IMR-90 (cell line): ENCODE measurements at regions not wholly inside any gene's neighbourhood (a gene's known extent, or its start where the extent isn't known, plus 50 kb on each side); places are given as distances from the start of the nearest gene placed in this dataset.

ENCODE experiments used
- ATAC-seq: fragments of 200-7000 bp; cut with Tn5 transposase; 2 replicates; pipeline ENCODE4 v1.9.1; 2020; ENCODE audit warnings: low read depth, mild to moderate bottlenecking, moderate library complexity
- BruUV-seq: library from RNA; stranded (reverse); fragments of 400-500 nt; replicated peaks from 2 replicates; lab custom pipeline; 2021; lab: Mats Ljungman, UMichigan
- CTCF ChIA-PET: fragments of 300-600 bp; formaldehyde crosslinking; extraction: SDS; loops from one replicate; lab custom pipeline; 2021; ENCODE audit warnings: antibody characterized with exemption; lab: Yijun Ruan, JAX
- POLR2A ChIA-PET: fragments of 300-600 bp; sonication (Branson Sonifier 250); formaldehyde crosslinking; loops from one replicate; lab custom pipeline; 2022; ENCODE audit warnings: antibody characterized with exemption; ENCODE audit not compliant: unreplicated experiment; lab: Charles Lee
- DNase-seq: peaks from one replicate; pipeline ENCODE4 v3.0.0; 2013
- H2AFZ ChIP-seq: replicated peaks from 2 replicates; pipeline ENCODE3; 2013; ENCODE audit warnings: low read length, mild to moderate bottlenecking; ENCODE audit not compliant: poor library complexity
- H2AK5ac ChIP-seq: 2 replicates; pipeline ENCODE4 v1.6.1; 2013; ENCODE audit warnings: low read depth, low read length, inconsistent platforms
- H2AK9ac ChIP-seq: replicated peaks from 2 replicates; pipeline ENCODE3; 2013; ENCODE audit warnings: mild to moderate bottlenecking, low read depth, low read length, moderate library complexity; ENCODE audit not compliant: poor library complexity
- H2BK120ac ChIP-seq: 2 replicates; pipeline ENCODE4 v1.6.1; 2013; ENCODE audit warnings: low read depth, low read length, inconsistent platforms
- H2BK15ac ChIP-seq: 3 replicates; pipeline ENCODE4 v1.6.1; 2013; ENCODE audit warnings: low read depth, low read length, inconsistent platforms
- H2BK20ac ChIP-seq: 2 replicates; pipeline ENCODE4 v1.6.1; 2013; ENCODE audit warnings: low read depth, mild to moderate bottlenecking, inconsistent platforms, low read length, moderate library complexity
- H2BK5ac ChIP-seq: 2 replicates; pipeline ENCODE4 v1.6.1; 2013; ENCODE audit warnings: mild to moderate bottlenecking, low read depth, low read length, inconsistent platforms; ENCODE audit not compliant: poor library complexity, severe bottlenecking
- H3K14ac ChIP-seq: replicated peaks from 2 replicates; pipeline ENCODE4 v1.6.1; 2013; ENCODE audit warnings: low read depth, low read length, inconsistent platforms
- H3K18ac ChIP-seq: 2 replicates; pipeline ENCODE4 v1.6.1; 2013; ENCODE audit warnings: low read depth, low read length, control low read depth
- H3K23ac ChIP-seq: 2 replicates; pipeline ENCODE4 v1.6.1; 2013; ENCODE audit warnings: low read depth, low read length, inconsistent platforms
- H3K27ac ChIP-seq: 2 replicates; pipeline ENCODE4 v1.5.1; 2013; ENCODE audit warnings: mild to moderate bottlenecking, control low read depth, low read length; ENCODE audit not compliant: insufficient read depth
- H3K27me3 ChIP-seq: 2 replicates; pipeline ENCODE4 v1.6.1; 2013; ENCODE audit warnings: low read length; ENCODE audit not compliant: control insufficient read depth, insufficient read depth
- H3K36me3 ChIP-seq: 2 replicates; pipeline ENCODE4 v1.6.1; 2013; ENCODE audit warnings: low read length, mixed read lengths; ENCODE audit not compliant: control insufficient read depth, insufficient read depth
- H3K4ac ChIP-seq: 2 replicates; pipeline ENCODE4 v1.6.1; 2013; ENCODE audit warnings: low read depth, low read length, inconsistent platforms
- H3K4me1 ChIP-seq: 2 replicates; pipeline ENCODE4 v1.6.1; 2013; ENCODE audit warnings: low read length, mixed read lengths; ENCODE audit not compliant: control insufficient read depth, insufficient read depth
- H3K4me2 ChIP-seq: 2 replicates; pipeline ENCODE4 v1.6.1; 2013; ENCODE audit warnings: low read depth, mild to moderate bottlenecking, control low read depth, low read length, moderate library complexity
- H3K4me3 ChIP-seq: 2 replicates; pipeline ENCODE4 v1.5.1; 2013; ENCODE audit warnings: low read depth, mild to moderate bottlenecking, control low read depth, low read length, moderate library complexity; ENCODE audit not compliant: insufficient read depth
- H3K56ac ChIP-seq: 2 replicates; pipeline ENCODE4 v1.6.1; 2013; ENCODE audit warnings: low read length, inconsistent platforms; ENCODE audit not compliant: insufficient read depth; ENCODE audit errors: extremely low read depth
- H3K79me1 ChIP-seq, 2 experiments: 2 replicates each; pipeline ENCODE4 v1.6.1; 2013; ENCODE audit warnings: low read length in 2 of 2, inconsistent platforms in 1 of 2, low read depth in 1 of 2
- H3K9ac ChIP-seq: 2 replicates; pipeline ENCODE4 v1.6.1; 2013; ENCODE audit warnings: low read depth, low read length, control low read depth
- H3K9me1 ChIP-seq: 2 replicates; pipeline ENCODE4 v1.6.1; 2013; ENCODE audit warnings: low read length, inconsistent platforms; ENCODE audit not compliant: insufficient read depth
- H3K9me3 ChIP-seq: 2 replicates; pipeline ENCODE4 v1.6.1; 2013; ENCODE audit warnings: low read length; ENCODE audit not compliant: control insufficient read depth, insufficient read depth
- H4K20me1 ChIP-seq: 2 replicates; pipeline ENCODE4 v1.6.1; 2013; ENCODE audit warnings: low read length, inconsistent platforms; ENCODE audit not compliant: insufficient read depth
- H4K5ac ChIP-seq: 2 replicates; pipeline ENCODE4 v1.6.1; 2013; ENCODE audit warnings: mild to moderate bottlenecking, low read depth, low read length, control low read depth
- H4K8ac ChIP-seq, 2 experiments: 2 replicates each; pipeline ENCODE4 v1.6.1; 2013; ENCODE audit warnings: low read depth in 2 of 2, low read length in 2 of 2, control low read depth in 1 of 2, inconsistent platforms in 1 of 2
- H4K91ac ChIP-seq: 2 replicates; pipeline ENCODE4 v1.6.1; 2013; ENCODE audit warnings: low read depth, low read length, inconsistent platforms; ENCODE audit not compliant: insufficient read depth
- BHLHE40 ChIP-seq: fragments of 150-350 bp; IDR thresholded peaks from 2 replicates; pipeline ENCODE4 v1.6.1; 2016; ENCODE audit warnings: mild to moderate bottlenecking, low read depth, low read length
- CEBPB ChIP-seq: IDR thresholded peaks from 2 replicates; pipeline ENCODE4 v1.6.1; 2012; ENCODE audit warnings: low read depth, low read length, improper control_type of control experiment
- CTCF ChIP-seq: conservative IDR thresholded peaks from 2 replicates; pipeline ENCODE4 v1.5.1; 2012; ENCODE audit warnings: mild to moderate bottlenecking, low read depth, low read length, improper control_type of control experiment
- FOS ChIP-seq: fragments of 150-350 bp; IDR thresholded peaks from 2 replicates; pipeline ENCODE4 v1.6.1; 2016; ENCODE audit warnings: low read depth, low read length
- MAFK ChIP-seq: IDR thresholded peaks from 2 replicates; pipeline ENCODE4 v1.6.1; 2012; ENCODE audit warnings: low read depth, low read length, improper control_type of control experiment
- MAZ ChIP-seq: IDR thresholded peaks from 2 replicates; pipeline ENCODE4 v1.6.1; 2012; ENCODE audit warnings: low read depth, mild to moderate bottlenecking, low read length, improper control_type of control experiment, moderate library complexity, borderline replicate concordance
- MXI1 ChIP-seq: IDR thresholded peaks from 2 replicates; pipeline ENCODE4 v1.6.1; 2012; ENCODE audit warnings: low read depth, mild to moderate bottlenecking, low read length, moderate library complexity, borderline replicate concordance
- NFE2L2 ChIP-seq: fragments of 150-350 bp; IDR thresholded peaks from 2 replicates; pipeline ENCODE4 v1.6.1; 2016; ENCODE audit warnings: low read depth, mild to moderate bottlenecking, low read length
- POLR2A ChIP-seq: IDR thresholded peaks from 2 replicates; pipeline ENCODE4 v1.6.1; 2012; ENCODE audit warnings: mild to moderate bottlenecking, low read depth, low read length
- RAD21 ChIP-seq: IDR thresholded peaks from 2 replicates; pipeline ENCODE4 v1.6.1; 2012; ENCODE audit warnings: low read length, improper control_type of control experiment
- RCOR1 ChIP-seq: IDR thresholded peaks from 2 replicates; pipeline ENCODE4 v1.6.1; 2012; ENCODE audit warnings: mild to moderate bottlenecking, low read length, improper control_type of control experiment; ENCODE audit not compliant: insufficient replicate concordance
- RFX5 ChIP-seq: IDR thresholded peaks from 2 replicates; pipeline ENCODE4 v1.8.0; 2012; ENCODE audit warnings: low read depth, mild to moderate bottlenecking, low read length, moderate library complexity
- SMC3 ChIP-seq: fragments of 150-350 bp; IDR thresholded peaks from 2 replicates; pipeline ENCODE4 v1.6.1; 2016; ENCODE audit warnings: low read depth, mild to moderate bottlenecking, antibody characterized with exemption, low read length, moderate library complexity
- WGBS, 2 experiments: methylation state at CpG; one replicate each; pipeline versions ENCODE4 v1.1.5 to v1.1.7; 2013; ENCODE audit warnings: missing lambda C conversion rate in 2 of 2; ENCODE audit not compliant: insufficient read length in 1 of 2; ENCODE audit errors: extremely low coverage in 2 of 2; 5-methylcytosine and 5-hydroxymethylcytosine counted together
- dilution Hi-C: fragments of 300-500 bp; cut with HindIII; formaldehyde crosslinking; loops from one replicate; pipeline ENCODE4 v1.14.3; 2018; ENCODE audit warnings: low sequenced_read_pairs; ENCODE audit not compliant: unreplicated experiment
- in situ Hi-C: fragments of 300-500 bp; cut with MboI; formaldehyde crosslinking; loops from 3 replicates; pipeline ENCODE4 v1.14.3; 2019; ENCODE audit warnings: low sequenced_read_pairs, inconsistent platforms, mixed read lengths
- intact Hi-C: fragments of 100-400 bp; cut with micrococcal nuclease; formaldehyde crosslinking; loops from 2 replicates; pipeline ENCODE4 v1.10.0; 2022
- TF ChIP-seq, protein P1 (sequence below): fragments of 150-350 bp; IDR thresholded peaks from 2 replicates; pipeline ENCODE4 v1.6.1; 2017; ENCODE audit warnings: mild to moderate bottlenecking, antibody characterized with exemption, low read length, low read depth
- TF ChIP-seq, protein P2 (sequence below): fragments of 150-350 bp; IDR thresholded peaks from 2 replicates; pipeline ENCODE4 v1.6.1; 2016; ENCODE audit warnings: low read depth, mild to moderate bottlenecking, low read length, moderate library complexity, borderline replicate concordance

- H2AK9ac ChIP-seq, result no peak overlapping the region
- H4K91ac ChIP-seq, result no peak overlapping the region
- H3K9me3 ChIP-seq, result no peaks in the 10 kb centered on the region
- BruUV-seq, result no TSS peak
- no peak for DNase-seq
- H2BK120ac ChIP-seq, result no peak overlapping the region
- no peak overlapping the region for H3K18ac ChIP-seq
- no peaks in the 10 kb centered on the region for H3K79me1 ChIP-seq
- H3K4ac ChIP-seq, result no peak overlapping the region
- no peak overlapping the region for H2BK20ac ChIP-seq
- no peak overlapping the region for H4K8ac ChIP-seq
- H3K4me3 ChIP-seq, result no peak overlapping the region
- H3K23ac ChIP-seq, result no peak overlapping the region
- intact Hi-C loops (no loop called here), in situ Hi-C loops (no loop called here), dilution Hi-C loops (no loop called here)
- H3K27ac ChIP-seq, result no peak overlapping the region
- H4K5ac ChIP-seq, result no peak overlapping the region
- peaks cover 8% of the 10 kb centered on the region for H3K27me3 ChIP-seq
- CTCF ChIA-PET, result no interaction called here
- H3K9ac ChIP-seq, result no peak overlapping the region
- no peak overlapping the region for H2BK15ac ChIP-seq
- TF ChIP-seq SMC3 (no peak), RAD21 (no peak), CTCF (no peak), NFE2L2 (no peak), MAFK (no peak), RFX5 (no peak), CEBPB (no peak), POLR2A (no peak), BHLHE40 (no peak), MAZ (no peak), MXI1 (no peak), RCOR1 (no peak), FOS (no peak)
- TF ChIP-seq, protein P1, sequence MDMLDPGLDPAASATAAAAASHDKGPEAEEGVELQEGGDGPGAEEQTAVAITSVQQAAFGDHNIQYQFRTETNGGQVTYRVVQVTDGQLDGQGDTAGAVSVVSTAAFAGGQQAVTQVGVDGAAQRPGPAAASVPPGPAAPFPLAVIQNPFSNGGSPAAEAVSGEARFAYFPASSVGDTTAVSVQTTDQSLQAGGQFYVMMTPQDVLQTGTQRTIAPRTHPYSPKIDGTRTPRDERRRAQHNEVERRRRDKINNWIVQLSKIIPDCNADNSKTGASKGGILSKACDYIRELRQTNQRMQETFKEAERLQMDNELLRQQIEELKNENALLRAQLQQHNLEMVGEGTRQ, result no peak
- TF ChIP-seq, protein P2, sequence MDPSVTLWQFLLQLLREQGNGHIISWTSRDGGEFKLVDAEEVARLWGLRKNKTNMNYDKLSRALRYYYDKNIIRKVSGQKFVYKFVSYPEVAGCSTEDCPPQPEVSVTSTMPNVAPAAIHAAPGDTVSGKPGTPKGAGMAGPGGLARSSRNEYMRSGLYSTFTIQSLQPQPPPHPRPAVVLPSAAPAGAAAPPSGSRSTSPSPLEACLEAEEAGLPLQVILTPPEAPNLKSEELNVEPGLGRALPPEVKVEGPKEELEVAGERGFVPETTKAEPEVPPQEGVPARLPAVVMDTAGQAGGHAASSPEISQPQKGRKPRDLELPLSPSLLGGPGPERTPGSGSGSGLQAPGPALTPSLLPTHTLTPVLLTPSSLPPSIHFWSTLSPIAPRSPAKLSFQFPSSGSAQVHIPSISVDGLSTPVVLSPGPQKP, result no peak
- no peak overlapping the region for H2BK5ac ChIP-seq
- H3K36me3 ChIP-seq, result no peaks in the 10 kb centered on the region
- no peak overlapping the region for H3K14ac ChIP-seq
- H2AK5ac ChIP-seq, result no peak overlapping the region
- no peaks in the 10 kb centered on the region for H4K20me1 ChIP-seq
- H3K9me1 ChIP-seq, result no peaks in the 10 kb centered on the region
- H3K4me2 ChIP-seq, result no peak overlapping the region
- no peak for ATAC-seq
- POLR2A ChIA-PET, result no interaction called here
- no peak overlapping the region for H3K56ac ChIP-seq
- no CpG with 5 or more reads among the region's 1 CpG for WGBS, 2 experiments
- H2AFZ ChIP-seq, result no peak overlapping the region
- no peaks in the 10 kb centered on the region for H3K4me1 ChIP-seq
Measured at GRCh38 chr12:64951944-64952343, 127.5 kb downstream of the TBC1D30 start.
